ENCODE measurements at regions not wholly inside any gene's neighbourhood (a gene's known extent, or its start where the extent isn't known, plus 50 kb on each side); places are given as distances from the start of the nearest gene placed in this dataset.

DNA sequence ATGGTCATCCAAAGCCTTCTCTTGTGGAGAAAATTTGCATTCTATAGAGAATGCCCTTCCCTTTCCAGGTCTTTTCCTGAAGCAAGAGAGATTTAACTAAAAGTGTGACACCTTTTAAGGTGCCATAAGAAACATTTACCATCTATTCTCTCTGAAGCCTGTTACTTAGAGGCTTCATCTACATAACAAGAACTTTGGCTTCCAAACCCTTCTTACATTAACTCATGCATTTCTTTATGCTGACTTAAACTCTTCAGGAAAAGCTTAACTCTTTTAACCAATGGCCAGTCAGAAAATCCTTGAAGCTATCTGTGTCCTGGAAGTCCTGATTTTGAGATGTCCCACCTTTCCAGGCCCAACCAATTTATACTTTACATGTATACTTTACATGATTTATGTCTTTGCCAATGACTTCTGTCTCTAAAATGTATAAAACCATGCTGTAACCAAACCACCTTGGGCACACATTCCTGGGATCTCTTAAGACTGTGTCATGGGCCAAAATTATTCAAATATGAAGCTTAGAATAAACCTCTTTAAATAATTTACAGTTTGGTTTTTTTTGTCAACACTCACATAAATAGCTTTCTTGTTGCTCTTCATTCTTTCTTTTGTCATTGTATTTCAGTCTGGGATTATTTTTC is 472.6 kb upstream of the NECTIN3 start:
- H3K9ac ChIP-seq (ENCODE audit: insufficient read length, low read depth), result no peak overlapping the region
- no peak for DNase-seq (ENCODE audit: low read depth, low spot score)

DNA sequence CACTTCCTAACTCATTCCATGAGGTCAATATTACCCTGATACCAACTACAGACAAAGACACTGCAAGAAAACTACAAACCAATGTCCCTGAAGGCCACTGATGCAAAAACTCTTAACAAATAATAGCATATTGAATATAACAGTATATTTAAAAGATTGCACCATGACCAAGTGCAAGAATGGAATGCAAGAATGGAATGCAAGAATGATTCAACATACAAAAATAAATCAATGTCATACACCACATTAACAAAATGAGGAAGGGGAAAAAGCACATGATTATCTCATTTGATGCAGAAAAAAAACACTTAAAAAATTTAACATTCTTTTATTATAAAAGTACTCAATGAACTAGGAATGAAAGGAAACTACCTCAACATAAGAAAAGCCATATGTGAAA is 463.1 kb upstream of the NECTIN3 start:
- DNase-seq (ENCODE audit: low read depth, low spot score), result no peak
- no peak overlapping the region for H3K4me3 ChIP-seq (ENCODE audit: insufficient read length, low read depth)
- no peak overlapping the region for H3K9ac ChIP-seq (ENCODE audit: insufficient read length, low read depth)
- peaks cover 4% of the 10 kb centered on the region; the same call in 1 of the 2 replicates for H3K9me3 ChIP-seq (ENCODE audit: insufficient read depth, low read length)
- H3K36me3 ChIP-seq (ENCODE audit: insufficient read depth, insufficient read length, low read length), result no peaks in the 10 kb centered on the region
- no peaks in the 10 kb centered on the region for H3K4me1 ChIP-seq (ENCODE audit: insufficient read depth, insufficient read length)
- no peaks in the 10 kb centered on the region for H3K27me3 ChIP-seq (ENCODE audit: insufficient read depth, insufficient read length)
- no peak for TF ChIP-seq SUZ12 (IDR thresholded peaks at IDR 0.05; ENCODE audit: extremely low read depth, insufficient read depth, insufficient read length)
- TF ChIP-seq ZNF274 (IDR thresholded peaks at IDR 0.05; ENCODE audit: low read depth, low read length), result no peak
- TF ChIP-seq YY1 (IDR thresholded peaks at IDR 0.05; ENCODE audit: insufficient read depth, insufficient read length), result no peak

More for the DNA sequence above, 472.6 kb upstream of the NECTIN3 start:
- no peaks in the 10 kb centered on the region for H3K27me3 ChIP-seq (ENCODE audit: insufficient read depth, insufficient read length)
- TF ChIP-seq ZNF274 (IDR thresholded peaks at IDR 0.05; ENCODE audit: low read depth, low read length) (no peak), SUZ12 (IDR thresholded peaks at IDR 0.05; ENCODE audit: extremely low read depth, insufficient read depth, insufficient read length) (no peak), YY1 (IDR thresholded peaks at IDR 0.05; ENCODE audit: insufficient read depth, insufficient read length) (no peak)
- peaks cover 52% of the 10 kb centered on the region for H3K9me3 ChIP-seq (ENCODE audit: insufficient read depth, low read length)
- H3K36me3 ChIP-seq (ENCODE audit: insufficient read depth, insufficient read length, low read length), result no peaks in the 10 kb centered on the region
- H3K4me3 ChIP-seq (ENCODE audit: insufficient read length, low read depth), result no peak overlapping the region
- H3K4me1 ChIP-seq (ENCODE audit: insufficient read depth, insufficient read length), result no peaks in the 10 kb centered on the region

DNA sequence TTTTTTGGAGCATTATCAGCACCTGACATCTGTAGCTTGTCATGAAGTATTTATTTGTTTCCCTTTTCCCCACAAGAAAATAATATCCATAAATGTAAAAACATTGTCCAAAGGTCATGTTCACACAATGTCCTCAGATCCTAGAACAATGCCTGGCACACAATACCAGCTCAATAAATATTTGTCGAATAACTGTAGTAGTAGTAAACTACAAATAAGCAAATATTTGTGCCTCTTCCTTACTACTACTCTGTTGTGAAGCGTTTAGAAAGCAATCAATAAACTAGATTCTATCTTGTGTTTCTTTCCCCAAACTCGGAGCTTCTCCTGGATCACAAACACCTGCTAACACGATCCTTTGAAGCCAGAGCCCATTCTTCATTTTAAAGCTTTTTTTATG is 459.6 kb upstream of the NECTIN3 start:
- no peaks in the 10 kb centered on the region for H3K36me3 ChIP-seq (ENCODE audit: insufficient read depth, insufficient read length, low read length)
- H3K27me3 ChIP-seq (ENCODE audit: insufficient read depth, insufficient read length), result no peaks in the 10 kb centered on the region
- H3K4me1 ChIP-seq (ENCODE audit: insufficient read depth, insufficient read length), result no peaks in the 10 kb centered on the region
- TF ChIP-seq ZNF274 (IDR thresholded peaks at IDR 0.05; ENCODE audit: low read depth, low read length) (no peak), YY1 (IDR thresholded peaks at IDR 0.05; ENCODE audit: insufficient read depth, insufficient read length) (no peak), SUZ12 (IDR thresholded peaks at IDR 0.05; ENCODE audit: extremely low read depth, insufficient read depth, insufficient read length) (no peak)
- DNase-seq (ENCODE audit: low read depth, low spot score), result no peak
- H3K9me3 ChIP-seq (ENCODE audit: insufficient read depth, low read length), result peaks cover 4% of the 10 kb centered on the region; the same call in 1 of the 2 replicates
- H3K9ac ChIP-seq (ENCODE audit: insufficient read length, low read depth), result no peak overlapping the region
- no peak overlapping the region for H3K4me3 ChIP-seq (ENCODE audit: insufficient read length, low read depth)

DNA sequence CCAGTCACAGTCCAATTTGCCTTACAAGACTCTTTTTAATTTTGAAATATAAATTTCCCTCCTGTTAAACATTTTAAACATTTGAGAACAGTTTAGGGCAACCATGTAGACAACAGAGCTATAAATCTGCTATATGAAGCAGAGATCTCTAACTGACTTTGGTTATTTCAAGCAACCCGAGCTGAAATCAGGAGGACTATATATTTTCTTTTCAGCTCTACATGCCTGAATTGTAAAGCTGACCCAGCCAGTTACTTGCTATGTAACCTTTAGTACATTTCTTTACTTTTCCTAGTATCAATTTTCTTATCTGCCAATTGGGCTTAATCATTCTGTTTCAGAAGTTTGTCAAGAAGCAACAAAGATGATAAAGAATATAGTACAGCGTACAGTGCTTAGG is 457.4 kb upstream of the NECTIN3 start:
- Histone ChIP-seq H3K9ac (ENCODE audit: insufficient read length, low read depth) (no peak overlapping the region), H3K9me3 (ENCODE audit: insufficient read depth, low read length) (no peaks in the 10 kb centered on the region), H3K4me1 (ENCODE audit: insufficient read depth, insufficient read length) (no peaks in the 10 kb centered on the region), H3K36me3 (ENCODE audit: insufficient read depth, insufficient read length, low read length) (no peaks in the 10 kb centered on the region), H3K4me3 (ENCODE audit: insufficient read length, low read depth) (no peak overlapping the region), H3K27me3 (ENCODE audit: insufficient read depth, insufficient read length) (no peaks in the 10 kb centered on the region)
- DNase-seq (ENCODE audit: low read depth, low spot score), result no peak
- no peak for TF ChIP-seq ZNF274 (IDR thresholded peaks at IDR 0.05; ENCODE audit: low read depth, low read length)
- TF ChIP-seq SUZ12 (IDR thresholded peaks at IDR 0.05; ENCODE audit: extremely low read depth, insufficient read depth, insufficient read length), result no peak

DNA sequence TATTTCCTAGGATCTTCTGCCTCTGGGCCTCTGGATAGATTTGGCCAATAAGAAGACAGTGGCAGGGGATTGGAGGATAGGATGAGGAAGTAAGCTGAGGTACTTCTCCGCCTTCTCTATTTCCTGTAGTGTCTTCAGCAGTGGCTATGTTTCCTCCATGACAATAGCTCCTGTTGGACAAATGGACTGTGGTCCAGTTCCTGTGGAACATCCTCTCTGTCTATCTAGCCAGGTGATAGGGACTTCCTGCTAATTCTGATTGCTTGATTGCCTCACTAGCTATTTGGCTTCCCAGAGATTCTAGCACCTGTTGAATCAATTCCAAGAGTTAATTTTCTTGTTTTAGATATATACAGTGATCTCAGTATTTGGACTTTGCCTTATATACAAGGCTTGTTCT is 456.2 kb upstream of the NECTIN3 start:
- Histone ChIP-seq H3K36me3 (ENCODE audit: insufficient read depth, insufficient read length, low read length) (no peaks in the 10 kb centered on the region), H3K9me3 (ENCODE audit: insufficient read depth, low read length) (no peaks in the 10 kb centered on the region), H3K4me1 (ENCODE audit: insufficient read depth, insufficient read length) (no peaks in the 10 kb centered on the region), H3K4me3 (ENCODE audit: insufficient read length, low read depth) (no peak overlapping the region), H3K9ac (ENCODE audit: insufficient read length, low read depth) (no peak overlapping the region), H3K27me3 (ENCODE audit: insufficient read depth, insufficient read length) (no peaks in the 10 kb centered on the region)
- DNase-seq (ENCODE audit: low read depth, low spot score), result no peak
- TF ChIP-seq YY1 (IDR thresholded peaks at IDR 0.05; ENCODE audit: insufficient read depth, insufficient read length) (no peak), ZNF274 (IDR thresholded peaks at IDR 0.05; ENCODE audit: low read depth, low read length) (no peak), SUZ12 (IDR thresholded peaks at IDR 0.05; ENCODE audit: extremely low read depth, insufficient read depth, insufficient read length) (no peak)

DNA sequence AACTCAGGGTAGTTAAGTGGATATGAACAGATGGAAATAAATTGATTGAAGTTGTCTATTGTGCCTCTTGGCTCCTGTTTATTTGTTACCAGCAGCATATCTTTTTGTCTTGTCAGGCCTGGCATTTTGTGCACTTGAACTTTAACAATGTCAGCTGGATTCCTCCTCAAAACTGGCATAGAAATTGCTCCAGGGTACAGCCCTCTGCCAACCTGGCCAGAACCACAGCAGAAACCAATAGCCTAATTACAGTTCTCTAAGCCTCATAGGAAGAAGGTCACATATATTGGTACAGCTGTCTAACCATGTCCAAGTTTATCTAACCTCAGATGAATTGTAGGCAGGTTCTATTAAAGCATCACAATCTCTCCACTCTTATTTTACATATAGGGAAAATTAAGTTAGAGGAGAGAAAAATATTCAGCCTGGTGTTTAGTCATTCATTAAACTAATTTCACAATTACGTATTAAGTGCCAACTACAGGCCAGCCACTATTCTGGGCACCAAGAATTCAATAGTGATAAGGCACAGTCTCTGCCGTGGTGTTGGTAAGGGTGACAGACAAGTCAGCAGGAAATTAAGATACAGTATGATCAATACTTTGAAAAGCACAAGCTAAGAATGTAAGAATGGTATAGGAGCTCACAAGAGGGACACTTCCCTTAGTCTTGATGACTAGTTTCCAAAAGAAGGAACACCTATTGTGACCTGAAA is 452.9 kb upstream of the NECTIN3 start:
- Histone ChIP-seq H3K27me3 (ENCODE audit: insufficient read depth, insufficient read length) (no peaks in the 10 kb centered on the region), H3K4me1 (ENCODE audit: insufficient read depth, insufficient read length) (no peaks in the 10 kb centered on the region), H3K9ac (ENCODE audit: insufficient read length, low read depth) (no peak overlapping the region)

DNA sequence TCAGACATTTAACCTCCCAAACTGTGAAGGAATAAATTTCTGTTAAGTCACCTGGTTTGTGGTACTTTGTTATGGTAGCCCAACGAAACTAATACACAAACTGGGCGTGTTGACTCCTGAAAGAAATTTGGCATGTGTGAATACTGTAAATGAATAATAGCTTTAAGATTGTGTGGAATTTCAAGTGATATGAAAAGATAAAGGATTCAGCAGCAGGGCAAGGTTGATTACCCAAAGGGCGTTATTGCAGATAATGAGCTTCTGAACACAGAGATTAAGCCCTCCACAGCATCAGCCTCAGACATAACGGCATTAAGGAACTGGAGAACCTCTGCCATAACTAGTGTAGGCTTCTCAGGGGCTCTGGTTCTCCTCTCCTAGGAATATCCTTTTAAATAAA is 451.5 kb upstream of the NECTIN3 start:
- no peaks in the 10 kb centered on the region for H3K4me1 ChIP-seq (ENCODE audit: insufficient read depth, insufficient read length)
- DNase-seq (ENCODE audit: low read depth, low spot score), result no peak
- TF ChIP-seq YY1 (IDR thresholded peaks at IDR 0.05; ENCODE audit: insufficient read depth, insufficient read length) (no peak), ZNF274 (IDR thresholded peaks at IDR 0.05; ENCODE audit: low read depth, low read length) (no peak), SUZ12 (IDR thresholded peaks at IDR 0.05; ENCODE audit: extremely low read depth, insufficient read depth, insufficient read length) (no peak)
- no peaks in the 10 kb centered on the region for H3K9me3 ChIP-seq (ENCODE audit: insufficient read depth, low read length)
- H3K27me3 ChIP-seq (ENCODE audit: insufficient read depth, insufficient read length), result no peaks in the 10 kb centered on the region
- H3K36me3 ChIP-seq (ENCODE audit: insufficient read depth, insufficient read length, low read length), result no peaks in the 10 kb centered on the region
- H3K4me3 ChIP-seq (ENCODE audit: insufficient read length, low read depth), result no peak overlapping the region
- H3K9ac ChIP-seq (ENCODE audit: insufficient read length, low read depth), result no peak overlapping the region

More for the DNA sequence above, 452.9 kb upstream of the NECTIN3 start:
- no peak overlapping the region for H3K4me3 ChIP-seq (ENCODE audit: insufficient read length, low read depth)
- TF ChIP-seq SUZ12 (IDR thresholded peaks at IDR 0.05; ENCODE audit: extremely low read depth, insufficient read depth, insufficient read length) (no peak), YY1 (IDR thresholded peaks at IDR 0.05; ENCODE audit: insufficient read depth, insufficient read length) (no peak), ZNF274 (IDR thresholded peaks at IDR 0.05; ENCODE audit: low read depth, low read length) (no peak)
- no peaks in the 10 kb centered on the region for H3K36me3 ChIP-seq (ENCODE audit: insufficient read depth, insufficient read length, low read length)
- no peak for DNase-seq (ENCODE audit: low read depth, low spot score)
- H3K9me3 ChIP-seq (ENCODE audit: insufficient read depth, low read length), result no peaks in the 10 kb centered on the region

All from NT2/D1 (cell line).